HepG2 (cell line): ENCODE measurements at regions not wholly inside any gene's neighbourhood (a gene's known extent, or its start where the extent isn't known, plus 50 kb on each side); places are given as distances from the start of the nearest gene placed in this dataset.

Experiments
- MNT ChIP-seq: fragments of 450-650 bp; IDR thresholded peaks from 2 replicates; pipeline ENCODE4 v1.6.1; 2016
- RFX5 ChIP-seq: IDR thresholded peaks from 2 replicates; pipeline ENCODE4 v1.6.1; 2011; ENCODE audit warnings: low read depth, low read length, improper control_type of control experiment
- YY1 ChIP-seq: IDR thresholded peaks from 2 replicates; pipeline ENCODE4 v1.6.1; 2011; ENCODE audit warnings: low read length, low read depth, moderate library complexity, mild to moderate bottlenecking; ENCODE audit not compliant: insufficient read depth, insufficient replicate concordance

- TF ChIP-seq MNT: no peak
- no peak for TF ChIP-seq RFX5
- no peak for TF ChIP-seq YY1
Observed at GRCh38 chr2:2871480-2872308, 505.9 kb downstream of the EIPR1 start.
